ENCODE measurements at regions not wholly inside any gene's neighbourhood (a gene's known extent, or its start where the extent isn't known, plus 50 kb on each side); places are given as distances from the start of the nearest gene placed in this dataset.

DNA sequence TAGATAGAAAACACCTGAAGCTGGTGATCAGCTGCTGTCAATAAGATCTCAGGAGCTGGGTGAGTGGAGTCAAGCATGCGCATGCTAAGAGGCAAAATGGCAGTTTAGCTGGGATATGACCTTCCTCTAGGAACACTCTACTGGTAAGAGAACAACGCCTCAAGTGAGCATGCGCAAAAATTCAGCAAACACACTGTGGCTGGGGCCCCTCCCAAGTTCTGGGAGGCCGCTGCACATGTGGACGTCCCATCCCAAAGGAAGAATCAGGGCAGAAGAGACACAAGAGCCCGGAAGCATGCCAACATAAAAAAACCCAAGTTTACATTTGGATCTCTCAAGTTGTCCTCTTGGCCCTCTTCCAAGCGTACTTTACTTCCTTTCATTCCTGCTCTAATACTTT, 126.3 kb upstream of the F3 start:
- TF ChIP-seq, protein P1, sequence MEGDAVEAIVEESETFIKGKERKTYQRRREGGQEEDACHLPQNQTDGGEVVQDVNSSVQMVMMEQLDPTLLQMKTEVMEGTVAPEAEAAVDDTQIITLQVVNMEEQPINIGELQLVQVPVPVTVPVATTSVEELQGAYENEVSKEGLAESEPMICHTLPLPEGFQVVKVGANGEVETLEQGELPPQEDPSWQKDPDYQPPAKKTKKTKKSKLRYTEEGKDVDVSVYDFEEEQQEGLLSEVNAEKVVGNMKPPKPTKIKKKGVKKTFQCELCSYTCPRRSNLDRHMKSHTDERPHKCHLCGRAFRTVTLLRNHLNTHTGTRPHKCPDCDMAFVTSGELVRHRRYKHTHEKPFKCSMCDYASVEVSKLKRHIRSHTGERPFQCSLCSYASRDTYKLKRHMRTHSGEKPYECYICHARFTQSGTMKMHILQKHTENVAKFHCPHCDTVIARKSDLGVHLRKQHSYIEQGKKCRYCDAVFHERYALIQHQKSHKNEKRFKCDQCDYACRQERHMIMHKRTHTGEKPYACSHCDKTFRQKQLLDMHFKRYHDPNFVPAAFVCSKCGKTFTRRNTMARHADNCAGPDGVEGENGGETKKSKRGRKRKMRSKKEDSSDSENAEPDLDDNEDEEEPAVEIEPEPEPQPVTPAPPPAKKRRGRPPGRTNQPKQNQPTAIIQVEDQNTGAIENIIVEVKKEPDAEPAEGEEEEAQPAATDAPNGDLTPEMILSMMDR (IDR thresholded peaks at IDR 0.05; ENCODE audit: insufficient read depth, low read depth, low read length): no peak
- TF ChIP-seq EZH2 (IDR thresholded peaks at IDR 0.05; ENCODE audit: insufficient read depth, low read length): no peak
